ENCODE measurements at regions not wholly inside any gene's neighbourhood (a gene's known extent, or its start where the extent isn't known, plus 50 kb on each side); places are given as distances from the start of the nearest gene placed in this dataset.

- no peak for TF ChIP-seq CTCF (IDR thresholded peaks at IDR 0.05; ENCODE audit: insufficient read depth, low read length, poor library complexity, severe bottlenecking)
- no peak for TF ChIP-seq EZH2phosphoT487 (conservative IDR thresholded peaks at IDR 0.05; ENCODE audit: low read length)
Measured at GRCh38 chr1:81053826-81054225, 746.9 kb upstream of the ADGRL2 start.

Data from SU-DHL-6 (cell line).